Panc1 (cell line): ENCODE measurements at regions not wholly inside any gene's neighbourhood (a gene's known extent, or its start where the extent isn't known, plus 50 kb on each side); places are given as distances from the start of the nearest gene placed in this dataset.

Experiments
- ATAC-seq: fragments of 200-7000 bp; cut with Tn5 transposase; 2 replicates; pipeline ENCODE4 v1.9.1; 2020; ENCODE audit warnings: mild to moderate bottlenecking, moderate library complexity
- BruUV-seq: library from RNA; stranded (reverse); fragments of 400-500 nt; replicated peaks from 2 replicates; lab custom pipeline; 2021; lab: Mats Ljungman, UMichigan
- CTCF ChIA-PET: fragments of 300-600 bp; sonication (Branson Sonifier 250); formaldehyde crosslinking; loops from one replicate; lab custom pipeline; 2022; ENCODE audit warnings: antibody characterized with exemption; lab: Charles Lee
- POLR2A ChIA-PET: fragments of 300-600 bp; sonication (Branson Sonifier 250); formaldehyde crosslinking; loops from one replicate; lab custom pipeline; 2022; ENCODE audit warnings: antibody characterized with exemption; lab: Charles Lee
- DNase-seq: peaks from one replicate; pipeline ENCODE4 v3.0.0-alpha.2; 2010; ENCODE audit warnings: low read depth, low spot score
- H3K27ac ChIP-seq: 2 replicates; pipeline ENCODE4 v1.5.1; 2011; ENCODE audit warnings: mild to moderate bottlenecking, low read length, inconsistent platforms
- H3K27me3 ChIP-seq: fragments of 200-500 bp; sonication (Bioruptor generic); 2 replicates; pipeline ENCODE4 v1.6.0; 2014; ENCODE audit warnings: low read length, inconsistent platforms; ENCODE audit not compliant: control insufficient read depth, insufficient read depth
- H3K36me3 ChIP-seq: fragments of 200-500 bp; sonication (Bioruptor generic); 2 replicates; pipeline ENCODE4 v1.5.1; 2014; ENCODE audit warnings: inconsistent platforms, mild to moderate bottlenecking, low read length, moderate library complexity; ENCODE audit not compliant: control insufficient read depth, insufficient read depth
- H3K4me1 ChIP-seq: 2 replicates; pipeline ENCODE4 v1.5.1; 2011; ENCODE audit warnings: inconsistent platforms, mild to moderate bottlenecking, low read length, moderate library complexity; ENCODE audit not compliant: control insufficient read depth, insufficient read depth
- H3K4me3 ChIP-seq, 2 experiments: 2 replicates each; pipeline ENCODE4 v1.5.1; 2011 to 2012; ENCODE audit warnings: low read depth in 2 of 2, low read length in 2 of 2, mild to moderate bottlenecking in 2 of 2, inconsistent platforms in 1 of 2, moderate library complexity in 1 of 2
- H3K9me3 ChIP-seq: fragments of 200-500 bp; sonication (Bioruptor generic); 2 replicates; pipeline ENCODE4 v1.5.1; 2014; ENCODE audit warnings: low read depth, mild to moderate bottlenecking, inconsistent platforms, low read length, moderate library complexity; ENCODE audit not compliant: control insufficient read depth, insufficient read depth
- CTCF ChIP-seq: fragments of 450-650 bp; IDR thresholded peaks from 2 replicates; pipeline ENCODE4 v1.5.1; 2017; ENCODE audit warnings: mild to moderate bottlenecking
- POLR2AphosphoS5 ChIP-seq: IDR thresholded peaks from 2 replicates; pipeline ENCODE4 v1.6.1; 2012; ENCODE audit warnings: mild to moderate bottlenecking, low read depth, low read length, moderate library complexity
- REST ChIP-seq, 2 experiments: IDR thresholded peaks; 2 replicates each; pipeline ENCODE4 v1.6.1; 2011 to 2012; ENCODE audit warnings: low read depth in 2 of 2, control low read depth in 1 of 2, low read length in 1 of 2, mild to moderate bottlenecking in 1 of 2, moderate library complexity in 1 of 2; ENCODE audit not compliant: insufficient read depth in 1 of 2
- SIN3A ChIP-seq: IDR thresholded peaks from 2 replicates; pipeline ENCODE4 v1.6.1; 2012; ENCODE audit warnings: low read depth, mild to moderate bottlenecking, low read length, moderate library complexity, borderline replicate concordance; ENCODE audit not compliant: insufficient read depth
- TCF7L2 ChIP-seq: IDR thresholded peaks from 2 replicates; pipeline ENCODE4 v1.6.1; 2011; ENCODE audit warnings: mild to moderate bottlenecking, low read depth, low read length, inconsistent platforms
- in situ Hi-C: cut with HindIII; loops from 2 replicates; pipeline ENCODE4 v1.10.0; 2016; ENCODE audit warnings: low sequenced_read_pairs, low pct_unique_long_range_greater_than_20kb
- intact Hi-C: fragments of 100-400 bp; cut with micrococcal nuclease; formaldehyde crosslinking; loops from one replicate; pipeline ENCODE4 v1.10.0; 2022; ENCODE audit not compliant: unreplicated experiment

- no peaks in the 10 kb centered on the region for H3K9me3 ChIP-seq
- H3K4me3 ChIP-seq: no peak overlapping the region
- H3K36me3 ChIP-seq: no peaks in the 10 kb centered on the region
- BruUV-seq: no TSS peak
- TF ChIP-seq SIN3A (no peak), CTCF (no peak), TCF7L2 (no peak), POLR2AphosphoS5 (no peak), REST (IDR thresholded peaks at IDR 0.05; ENCODE audit: insufficient read depth in 1 of 2, low read depth in 2 of 2, low read length in 1 of 2) (no peak)
- H3K27ac ChIP-seq: no peak overlapping the region
- in situ Hi-C loops (no loop called here), intact Hi-C loops (no loop called here)
- CTCF ChIA-PET: interaction anchor here (0.5 kb wide), 1 partner anchor 1363 kb away, joined by 10 read pairs; no protein-coding TSS in a partner anchor
- POLR2A ChIA-PET: no interaction called here
- H3K27me3 ChIP-seq: no peaks in the 10 kb centered on the region
- DNase-seq (no peak), ATAC-seq (no peak)
- no peaks in the 10 kb centered on the region for H3K4me1 ChIP-seq
Measured at GRCh38 chr3:59526999-59527398, 477.2 kb upstream of the CFAP20DC start.

- no peak overlapping the region for H3K27ac ChIP-seq
- TF ChIP-seq POLR2AphosphoS5: no peak
- TF ChIP-seq REST (IDR thresholded peaks at IDR 0.05; ENCODE audit: insufficient read depth in 1 of 2, low read depth in 2 of 2, low read length in 1 of 2): no peak
- TF ChIP-seq SIN3A: no peak
- no peak for TF ChIP-seq TCF7L2
- no peak for TF ChIP-seq CTCF
- no peaks in the 10 kb centered on the region for H3K36me3 ChIP-seq
- ATAC-seq: no peak
- no peaks in the 10 kb centered on the region for H3K27me3 ChIP-seq
- H3K4me1 ChIP-seq: no peaks in the 10 kb centered on the region
- CTCF ChIA-PET: no interaction called here
- in situ Hi-C loops (no loop called here), intact Hi-C loops (no loop called here)
- BruUV-seq: no TSS peak
- POLR2A ChIA-PET: no interaction called here
- no peak overlapping the region for H3K4me3 ChIP-seq
- H3K9me3 ChIP-seq: no peaks in the 10 kb centered on the region
- no peak for DNase-seq
Measured at GRCh38 chr3:59522550-59522949, 472.7 kb upstream of the CFAP20DC start.
